SK-N-MC (cell line): ENCODE measurements at regions not wholly inside any gene's neighbourhood (a gene's known extent, or its start where the extent isn't known, plus 50 kb on each side); places are given as distances from the start of the nearest gene placed in this dataset.

Experiments used
- EZH2 ChIP-seq: fragments of 200-600 bp; sonication (generic); IDR thresholded peaks from one replicate; pipeline ENCODE4 v1.6.1; 2017; ENCODE audit warnings: antibody characterized with exemption
- POLR2AphosphoS5 ChIP-seq: IDR thresholded peaks from 2 replicates; pipeline ENCODE4 v1.6.1; 2012; ENCODE audit warnings: mild to moderate bottlenecking, low read depth, low read length, borderline replicate concordance

DNA sequence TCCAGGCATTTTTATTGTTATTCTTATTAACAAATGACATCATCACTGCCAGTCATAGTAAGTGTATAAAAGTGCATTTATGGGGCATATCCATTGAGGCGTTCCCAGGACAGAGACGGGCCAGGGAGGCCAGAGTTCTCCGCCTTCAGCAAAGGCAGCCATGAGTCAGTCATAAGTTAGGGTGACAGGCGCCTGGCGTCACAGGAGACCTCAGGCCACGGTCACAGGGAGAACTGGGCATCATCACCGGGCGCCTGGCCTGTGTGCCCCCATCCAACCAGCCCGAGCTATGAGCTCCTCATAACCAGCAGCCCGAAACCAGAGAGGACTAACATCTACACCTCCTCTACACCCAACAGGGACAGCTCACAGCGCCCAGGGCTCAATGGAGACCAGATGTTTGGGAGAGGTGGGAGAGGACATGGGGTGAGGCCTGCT, 259.2 kb downstream of the DLL1 start:
- TF ChIP-seq POLR2AphosphoS5, result no peak
- no peak for TF ChIP-seq EZH2
